ENCODE measurements at regions not wholly inside any gene's neighbourhood (a gene's known extent, or its start where the extent isn't known, plus 50 kb on each side); places are given as distances from the start of the nearest gene placed in this dataset.
A peak's percentile ranks its signal among the peaks of the same experiment; 100 is the strongest.
"Not testable (repeated sequence)": the region's sequence is repeated elsewhere in the genome, so short reads cannot be mapped to it uniquely, and the experiment has no call there.

DNA sequence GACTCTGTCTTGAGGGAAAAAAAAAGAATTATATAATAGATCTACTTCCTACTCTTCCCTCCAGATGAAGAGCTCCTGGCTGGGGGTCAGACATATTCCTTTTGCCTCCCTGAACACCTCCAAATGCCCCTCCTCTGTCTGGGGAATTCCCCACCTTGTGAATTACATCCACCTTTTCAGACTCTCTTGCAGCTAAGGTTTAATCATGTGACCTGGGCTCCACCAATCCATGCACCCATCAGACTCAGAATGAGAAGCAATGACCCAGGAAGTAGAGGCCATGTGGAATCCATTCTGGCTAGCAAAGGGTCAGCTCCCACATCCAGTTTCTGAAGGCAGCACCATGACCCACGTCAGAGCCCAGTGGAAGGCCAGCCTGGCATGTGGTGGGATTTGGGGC lies 93.6 kb upstream of the CUX1 start:
- no peaks in the 10 kb centered on the region for H3K4me1 ChIP-seq (ENCODE audit: low read depth)
- TF ChIP-seq, protein P1, sequence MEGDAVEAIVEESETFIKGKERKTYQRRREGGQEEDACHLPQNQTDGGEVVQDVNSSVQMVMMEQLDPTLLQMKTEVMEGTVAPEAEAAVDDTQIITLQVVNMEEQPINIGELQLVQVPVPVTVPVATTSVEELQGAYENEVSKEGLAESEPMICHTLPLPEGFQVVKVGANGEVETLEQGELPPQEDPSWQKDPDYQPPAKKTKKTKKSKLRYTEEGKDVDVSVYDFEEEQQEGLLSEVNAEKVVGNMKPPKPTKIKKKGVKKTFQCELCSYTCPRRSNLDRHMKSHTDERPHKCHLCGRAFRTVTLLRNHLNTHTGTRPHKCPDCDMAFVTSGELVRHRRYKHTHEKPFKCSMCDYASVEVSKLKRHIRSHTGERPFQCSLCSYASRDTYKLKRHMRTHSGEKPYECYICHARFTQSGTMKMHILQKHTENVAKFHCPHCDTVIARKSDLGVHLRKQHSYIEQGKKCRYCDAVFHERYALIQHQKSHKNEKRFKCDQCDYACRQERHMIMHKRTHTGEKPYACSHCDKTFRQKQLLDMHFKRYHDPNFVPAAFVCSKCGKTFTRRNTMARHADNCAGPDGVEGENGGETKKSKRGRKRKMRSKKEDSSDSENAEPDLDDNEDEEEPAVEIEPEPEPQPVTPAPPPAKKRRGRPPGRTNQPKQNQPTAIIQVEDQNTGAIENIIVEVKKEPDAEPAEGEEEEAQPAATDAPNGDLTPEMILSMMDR (IDR thresholded peaks at IDR 0.05; ENCODE audit: low read depth, low read length): no peak
- H3K27ac ChIP-seq: no peak overlapping the region
- no peaks in the 10 kb centered on the region for H3K27me3 ChIP-seq
- H3K36me3 ChIP-seq: no peaks in the 10 kb centered on the region
- H3K9me3 ChIP-seq (ENCODE audit: low read depth): no peaks in the 10 kb centered on the region
- no peak overlapping the region for H3K4me3 ChIP-seq
- DNase-seq (ENCODE audit: low read depth in 1 of 2, low spot score in 1 of 2): no peak

DNA sequence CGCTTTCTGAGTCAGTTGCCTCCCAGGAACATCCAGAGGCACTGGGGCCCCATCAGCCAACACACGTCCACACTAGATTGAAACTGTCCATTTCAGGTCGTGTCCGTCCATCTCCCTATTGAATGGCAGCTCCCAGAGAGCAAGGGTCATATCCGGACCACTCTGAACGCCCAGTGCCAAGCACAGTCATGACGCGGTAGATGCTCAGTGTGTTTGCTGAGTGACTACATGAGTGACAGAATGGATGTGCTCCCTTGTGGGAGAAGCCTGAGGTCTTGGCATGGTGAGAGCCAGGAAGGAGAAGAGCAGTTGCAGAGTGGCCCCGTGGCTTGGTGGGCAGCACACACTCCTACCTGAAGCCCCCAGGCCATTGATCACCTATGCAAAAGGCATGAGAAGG lies 92.5 kb upstream of the CUX1 start:
- TF ChIP-seq, protein P1 (IDR thresholded peaks at IDR 0.05; ENCODE audit: low read depth, low read length): no peak
- no peaks in the 10 kb centered on the region for H3K36me3 ChIP-seq
- H3K27me3 ChIP-seq: no peaks in the 10 kb centered on the region

DNA sequence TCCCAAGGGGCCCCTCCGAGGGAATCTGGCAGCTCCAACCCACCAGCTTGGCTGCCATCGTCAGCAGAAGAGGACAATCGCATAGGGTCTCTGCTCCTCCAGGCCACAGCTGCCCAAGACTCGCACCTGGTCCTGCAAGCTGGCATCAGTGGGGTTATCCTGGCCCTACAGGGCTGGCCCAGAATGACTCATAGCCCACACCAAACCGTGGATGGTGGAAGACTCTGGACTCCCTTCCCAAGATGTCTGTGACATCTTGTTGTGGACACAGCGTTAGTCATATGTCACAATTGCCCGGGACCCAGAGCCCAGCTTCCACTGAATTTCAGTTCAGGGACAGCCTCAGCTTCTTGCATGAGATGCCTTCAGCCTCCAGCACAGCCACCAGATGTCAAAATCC lies 91.5 kb upstream of the CUX1 start:
- no peak for DNase-seq (ENCODE audit: low read depth in 1 of 2, low spot score in 1 of 2)
- no peaks in the 10 kb centered on the region for H3K9me3 ChIP-seq (ENCODE audit: low read depth)
- TF ChIP-seq, protein P1 (IDR thresholded peaks at IDR 0.05; ENCODE audit: low read depth, low read length): no peak
- H3K4me3 ChIP-seq: no peak overlapping the region
- H3K4me1 ChIP-seq (ENCODE audit: low read depth): no peaks in the 10 kb centered on the region
- H3K36me3 ChIP-seq: no peaks in the 10 kb centered on the region
- no peaks in the 10 kb centered on the region for H3K27me3 ChIP-seq
- H3K27ac ChIP-seq: no peak overlapping the region

More for the DNA sequence above, 92.5 kb upstream of the CUX1 start:
- H3K9me3 ChIP-seq (ENCODE audit: low read depth): no peaks in the 10 kb centered on the region
- H3K4me3 ChIP-seq: no peak overlapping the region
- H3K4me1 ChIP-seq (ENCODE audit: low read depth): no peaks in the 10 kb centered on the region
- DNase-seq (ENCODE audit: low read depth in 1 of 2, low spot score in 1 of 2): no peak
- H3K27ac ChIP-seq: no peak overlapping the region

DNA sequence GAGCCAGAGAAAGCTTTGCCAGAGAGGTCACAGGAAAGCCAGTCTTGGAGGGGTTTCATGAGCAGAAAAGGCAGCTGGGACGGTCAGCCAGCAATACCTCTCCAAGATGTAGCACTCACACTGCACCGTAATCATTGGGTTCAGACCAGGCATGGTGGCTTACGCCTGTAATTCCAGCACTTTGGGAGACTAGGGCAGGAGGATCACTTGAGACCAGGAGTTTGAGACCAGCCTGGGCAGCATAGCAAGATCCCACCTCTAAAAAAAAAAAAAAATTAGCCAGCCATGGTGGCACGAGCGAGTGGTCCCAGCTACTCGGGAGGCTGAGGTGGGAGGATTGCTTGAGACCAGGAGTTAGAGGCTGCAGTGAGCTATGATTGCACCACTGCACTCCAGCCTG lies 90.2 kb upstream of the CUX1 start:
- no peaks in the 10 kb centered on the region for H3K4me1 ChIP-seq (ENCODE audit: low read depth)
- H3K4me3 ChIP-seq: no peak overlapping the region
- TF ChIP-seq, protein P1 (IDR thresholded peaks at IDR 0.05; ENCODE audit: low read depth, low read length): no peak
- no peak for DNase-seq (ENCODE audit: low read depth in 1 of 2, low spot score in 1 of 2)
- H3K9me3 ChIP-seq (ENCODE audit: low read depth): no peaks in the 10 kb centered on the region
- H3K36me3 ChIP-seq: no peaks in the 10 kb centered on the region
- no peak overlapping the region for H3K27ac ChIP-seq
- no peaks in the 10 kb centered on the region for H3K27me3 ChIP-seq

DNA sequence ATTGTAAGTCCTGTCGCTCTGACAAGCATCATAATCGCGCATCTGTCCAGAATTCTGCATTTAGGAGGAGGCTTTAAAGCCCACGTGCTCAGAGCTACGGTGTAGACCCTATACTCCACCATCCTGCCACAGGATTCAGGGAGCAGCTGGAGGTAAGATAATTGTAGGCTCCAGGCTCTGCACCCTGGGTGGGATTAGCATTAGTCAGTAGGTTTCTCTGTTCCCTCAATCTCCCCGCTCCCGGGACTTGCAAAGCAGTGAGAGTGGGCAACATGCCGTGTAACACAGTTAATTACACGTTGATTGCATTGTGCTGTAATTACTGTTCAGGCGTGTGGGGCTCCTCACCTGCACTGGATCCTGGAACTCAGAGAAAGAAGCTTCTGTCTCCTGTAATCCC lies 89.3 kb upstream of the CUX1 start:
- no peak overlapping the region for H3K27ac ChIP-seq
- TF ChIP-seq, protein P1 (IDR thresholded peaks at IDR 0.05; ENCODE audit: low read depth, low read length): no peak
- H3K4me3 ChIP-seq: no peak overlapping the region
- DNase-seq (ENCODE audit: low read depth in 1 of 2, low spot score in 1 of 2): no peak
- H3K36me3 ChIP-seq: no peaks in the 10 kb centered on the region
- no peaks in the 10 kb centered on the region for H3K27me3 ChIP-seq
- H3K9me3 ChIP-seq (ENCODE audit: low read depth): no peaks in the 10 kb centered on the region
- H3K4me1 ChIP-seq (ENCODE audit: low read depth): no peaks in the 10 kb centered on the region

DNA sequence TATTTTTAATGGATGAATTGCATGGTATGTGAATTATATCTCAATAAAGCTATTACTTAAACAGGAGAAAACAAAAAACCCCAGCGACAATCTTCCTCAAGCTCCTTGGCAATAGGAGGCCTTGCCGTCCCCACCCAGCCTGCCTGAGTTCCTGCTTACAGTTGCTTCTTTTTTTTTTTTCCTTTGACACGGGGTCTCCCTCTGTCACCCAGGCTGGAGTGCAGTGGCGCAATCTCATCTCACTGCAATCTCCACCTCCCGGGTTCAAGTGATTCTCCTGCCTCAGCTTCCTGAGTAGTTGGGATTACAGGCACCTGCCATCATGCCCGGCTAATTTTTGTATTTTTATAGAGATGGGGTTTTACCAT lies 88.6 kb upstream of the CUX1 start:
- H3K27me3 ChIP-seq; H3K9me3 ChIP-seq (ENCODE audit: low read depth); H3K27ac ChIP-seq; H3K4me1 ChIP-seq (ENCODE audit: low read depth); H3K36me3 ChIP-seq; H3K4me3 ChIP-seq: not testable (repeated sequence)
- peak in 1 of 2 donors; percentile 11 for DNase-seq (ENCODE audit: low read depth in 1 of 2, low spot score in 1 of 2)

Measured in cardiac muscle cell (in vitro differentiated cells and primary cell).